Left lung (tissue), 4 donors: ENCODE measurements at regions not wholly inside any gene's neighbourhood (a gene's known extent, or its start where the extent isn't known, plus 50 kb on each side); places are given as distances from the start of the nearest gene placed in this dataset.

ENCODE experiments used
- ATAC-seq: fragments of 200-7000 bp; cut with Tn5 transposase; one replicate; pipeline ENCODE4 v1.9.1; 2020; ENCODE audit warnings: moderate library complexity
- DNase-seq, 4 donors: peaks; one replicate each; pipeline ENCODE4 v3.0.0-alpha.2; 2013 to 2020
- H3K27ac ChIP-seq, 2 donors: fragments of 200-600 bp; sonication (generic) in 1 of 2; one replicate each; pipeline versions ENCODE4 v1.5.0 to v1.8.0; 2020 to 2021
- H3K27me3 ChIP-seq, 2 donors: fragments of 200-600 bp; sonication (generic) in 1 of 2; one replicate each; pipeline versions ENCODE4 v1.5.0 to v1.8.0; 2020 to 2021
- H3K36me3 ChIP-seq, 2 donors: fragments of 200-600 bp; sonication (generic) in 1 of 2; one replicate each; pipeline versions ENCODE4 v1.5.0 to v1.8.0; 2020 to 2021
- H3K4me1 ChIP-seq, 2 donors: fragments of 200-600 bp; one replicate each; pipeline ENCODE4 v1.8.0; 2021
- H3K4me3 ChIP-seq, 2 donors: fragments of 200-600 bp; sonication (generic) in 1 of 2; one replicate each; pipeline versions ENCODE4 v1.5.0 to v1.8.0; 2020 to 2021; ENCODE audit warnings: mild to moderate bottlenecking in 1 of 2
- H3K9me3 ChIP-seq, 2 donors: fragments of 200-600 bp; sonication (generic) in 1 of 2; one replicate each; pipeline versions ENCODE4 v1.5.0 to v1.8.0; 2020 to 2021
- intact Hi-C, 2 donors: fragments of 100-400 bp; cut with DNase I; formaldehyde crosslinking; loops; one replicate each; pipeline versions ENCODE4 v1.11.2 to v1.14.2; 2022
- TF ChIP-seq, protein P1 (sequence below), 2 donors: fragments of 200-600 bp; sonication (generic) in 1 of 2; IDR thresholded peaks; one replicate each; pipeline versions ENCODE4 v1.5.0 to v1.8.0; 2021; ENCODE audit warnings: antibody characterized with exemption in 2 of 2
- donor health status: DM: no; HTN: yes; CAD: no.
- donor health status: DM: no; HTN: no; CAD: no.

- H3K27ac ChIP-seq, result no peak overlapping the region
- H3K36me3 ChIP-seq, result no peaks in the 10 kb centered on the region
- H3K4me1 ChIP-seq, result no peaks in the 10 kb centered on the region
- TF ChIP-seq, protein P1, sequence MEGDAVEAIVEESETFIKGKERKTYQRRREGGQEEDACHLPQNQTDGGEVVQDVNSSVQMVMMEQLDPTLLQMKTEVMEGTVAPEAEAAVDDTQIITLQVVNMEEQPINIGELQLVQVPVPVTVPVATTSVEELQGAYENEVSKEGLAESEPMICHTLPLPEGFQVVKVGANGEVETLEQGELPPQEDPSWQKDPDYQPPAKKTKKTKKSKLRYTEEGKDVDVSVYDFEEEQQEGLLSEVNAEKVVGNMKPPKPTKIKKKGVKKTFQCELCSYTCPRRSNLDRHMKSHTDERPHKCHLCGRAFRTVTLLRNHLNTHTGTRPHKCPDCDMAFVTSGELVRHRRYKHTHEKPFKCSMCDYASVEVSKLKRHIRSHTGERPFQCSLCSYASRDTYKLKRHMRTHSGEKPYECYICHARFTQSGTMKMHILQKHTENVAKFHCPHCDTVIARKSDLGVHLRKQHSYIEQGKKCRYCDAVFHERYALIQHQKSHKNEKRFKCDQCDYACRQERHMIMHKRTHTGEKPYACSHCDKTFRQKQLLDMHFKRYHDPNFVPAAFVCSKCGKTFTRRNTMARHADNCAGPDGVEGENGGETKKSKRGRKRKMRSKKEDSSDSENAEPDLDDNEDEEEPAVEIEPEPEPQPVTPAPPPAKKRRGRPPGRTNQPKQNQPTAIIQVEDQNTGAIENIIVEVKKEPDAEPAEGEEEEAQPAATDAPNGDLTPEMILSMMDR (IDR thresholded peaks at IDR 0.05), result peak; percentile 40 to 43
- H3K4me3 ChIP-seq, result no peak overlapping the region
- ATAC-seq, result peak; percentile 90
- H3K27me3 ChIP-seq, result no peaks in the 10 kb centered on the region
- DNase-seq, result no peak
- intact Hi-C loops, result no loop called here
- no peaks in the 10 kb centered on the region for H3K9me3 ChIP-seq
Observed at GRCh38 chr5:57338068-57338867, 144.3 kb downstream of the ACTBL2 start.

DNA sequence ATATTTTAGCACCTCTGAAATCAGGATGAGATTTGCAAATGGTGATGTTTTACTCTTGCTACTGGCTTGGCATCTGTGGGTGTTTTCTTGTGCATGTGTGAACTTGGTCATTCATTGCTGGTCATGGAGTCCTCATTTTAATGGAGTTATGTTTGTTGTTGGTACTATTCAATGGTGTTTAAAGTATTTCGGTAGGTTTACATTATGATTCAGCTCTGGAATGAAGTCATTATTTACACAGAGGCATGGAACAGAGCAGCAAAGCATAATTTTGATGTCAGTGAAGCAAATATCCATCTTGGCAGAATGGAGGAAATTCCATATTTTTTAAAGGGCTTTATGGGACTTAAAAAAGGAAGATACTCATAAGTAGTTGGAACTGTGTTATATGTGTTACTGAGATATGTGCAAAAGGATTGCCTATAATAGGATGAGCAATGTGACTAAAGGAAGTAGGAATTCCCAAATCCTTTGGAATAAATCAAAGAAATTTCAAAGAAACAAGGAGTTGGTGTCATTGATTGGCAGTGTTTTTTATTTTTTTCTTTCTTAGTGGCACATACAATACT, 147.4 kb downstream of the ACTBL2 start:
- intact Hi-C loops, result no loop called here
- DNase-seq, result no peak
- Histone ChIP-seq H3K27ac (no peak overlapping the region), H3K27me3 (no peaks in the 10 kb centered on the region), H3K4me1 (no peaks in the 10 kb centered on the region), H3K4me3 (no peak overlapping the region), H3K36me3 (no peaks in the 10 kb centered on the region), H3K9me3 (no peaks in the 10 kb centered on the region)
- ATAC-seq, result peak; percentile 67
- TF ChIP-seq, protein P1 (IDR thresholded peaks at IDR 0.05), result no peak

DNA sequence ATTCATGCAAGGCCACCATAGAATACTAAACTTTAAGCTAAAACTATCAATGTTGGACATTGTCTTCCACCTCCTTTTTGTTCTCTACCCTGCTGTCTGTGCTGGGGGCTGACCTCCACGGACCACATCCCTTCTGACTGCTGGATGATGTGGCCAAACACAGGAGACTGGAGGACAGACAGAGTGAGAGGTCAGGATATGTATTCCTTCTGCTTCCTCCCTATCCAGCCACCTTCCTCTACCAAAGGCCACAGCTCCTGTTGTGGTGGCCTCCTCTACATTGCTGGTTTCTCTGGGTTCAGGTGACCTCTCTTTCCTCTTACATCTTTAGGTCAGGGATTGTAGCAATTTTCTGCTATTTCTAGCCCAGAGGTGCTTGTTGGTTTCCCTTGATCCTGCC, 148.1 kb downstream of the ACTBL2 start:
- Histone ChIP-seq H3K27ac (no peak overlapping the region), H3K36me3 (no peaks in the 10 kb centered on the region), H3K9me3 (no peaks in the 10 kb centered on the region), H3K4me1 (no peaks in the 10 kb centered on the region), H3K27me3 (no peaks in the 10 kb centered on the region), H3K4me3 (no peak overlapping the region)
- ATAC-seq, result no peak
- intact Hi-C loops, result no loop called here
- TF ChIP-seq, protein P1 (IDR thresholded peaks at IDR 0.05), result no peak
- DNase-seq, result no peak

DNA sequence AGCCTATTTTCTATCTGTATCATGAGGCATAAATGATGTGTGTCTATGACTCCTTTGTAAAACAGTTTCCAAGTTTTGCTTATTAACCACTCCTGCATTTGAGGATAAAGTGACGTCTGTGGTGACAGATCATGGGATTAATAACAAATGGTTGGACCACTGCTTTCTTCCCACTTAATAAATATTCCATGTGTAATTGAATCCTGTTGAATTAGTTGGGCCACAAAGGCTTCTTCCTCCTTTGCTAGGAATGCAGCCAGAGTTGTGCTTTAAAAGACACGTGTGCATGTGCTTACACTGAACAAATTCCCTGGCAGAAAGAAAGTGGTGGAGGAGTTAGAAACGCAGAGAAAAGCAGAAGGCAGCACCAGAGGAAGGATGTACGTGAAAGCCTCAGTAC, 150.2 kb downstream of the ACTBL2 start:
- Histone ChIP-seq H3K4me3 (no peak overlapping the region), H3K27me3 (no peaks in the 10 kb centered on the region), H3K9me3 (no peaks in the 10 kb centered on the region), H3K36me3 (no peaks in the 10 kb centered on the region), H3K4me1 (no peaks in the 10 kb centered on the region), H3K27ac (no peak overlapping the region)
- intact Hi-C loops, result no loop called here
- ATAC-seq (no peak), DNase-seq (peak in 2 of 4 donors; percentile 27 to 64)
- TF ChIP-seq, protein P1 (IDR thresholded peaks at IDR 0.05), result no peak

- Histone ChIP-seq H3K9me3 (no peaks in the 10 kb centered on the region), H3K36me3 (no peaks in the 10 kb centered on the region), H3K27me3 (no peaks in the 10 kb centered on the region), H3K4me1 (no peaks in the 10 kb centered on the region), H3K27ac (no peak overlapping the region), H3K4me3 (no peak overlapping the region)
- intact Hi-C loops, result no loop called here
- DNase-seq (no peak), ATAC-seq (peak; percentile 65)
- TF ChIP-seq, protein P1 (IDR thresholded peaks at IDR 0.05), result no peak
Observed at GRCh38 chr5:57327561-57328367, 153.9 kb downstream of the GPBP1 start.
